Sigmoid colon (tissue), 6 donors: ENCODE measurements at regions not wholly inside any gene's neighbourhood (a gene's known extent, or its start where the extent isn't known, plus 50 kb on each side); places are given as distances from the start of the nearest gene placed in this dataset.

ENCODE experiments used
- DNase-seq: peaks from one replicate; pipeline ENCODE4 v3.0.0-alpha.2; 2019
- H3K27ac ChIP-seq, 4 donors: fragments of 200-600 bp; sonication (generic); one replicate each; pipeline ENCODE4 v1.5.1; 2016 to 2019; ENCODE audit warnings: mild to moderate bottlenecking in 1 of 4
- H3K27me3 ChIP-seq, 3 donors: fragments of 200-600 bp; sonication (generic); one replicate each; pipeline ENCODE4 v1.5.1; 2019; ENCODE audit warnings: mild to moderate bottlenecking in 1 of 3
- H3K36me3 ChIP-seq, 4 donors: fragments of 200-600 bp; sonication (generic); one replicate each; pipeline ENCODE4 v1.5.1; 2016 to 2019
- H3K4me1 ChIP-seq, 4 donors: fragments of 200-600 bp; sonication (generic); one replicate each; pipeline ENCODE4 v1.5.1; 2017 to 2019
- H3K4me3 ChIP-seq, 4 donors: fragments of 200-600 bp; sonication (generic); one replicate each; pipeline ENCODE4 v1.5.1; 2017 to 2019; ENCODE audit warnings: mild to moderate bottlenecking in 2 of 4, moderate library complexity in 1 of 4
- H3K9me3 ChIP-seq, 4 donors: fragments of 200-600 bp in 3 of 4; sonication (generic) in 3 of 4; one replicate each; pipeline versions ENCODE4 v1.5.1 to v1.6.1; 2013 to 2019
- EP300 ChIP-seq, 4 donors: sonication (generic); formaldehyde crosslinking; IDR thresholded peaks; one replicate each; pipeline ENCODE4 v1.6.1; 2017; ENCODE audit warnings: antibody characterized with exemption in 4 of 4
- POLR2A ChIP-seq, 2 donors: fragments of 450-650 bp; IDR thresholded peaks; one replicate each; pipeline ENCODE4 v1.6.1; 2016; ENCODE audit warnings: antibody characterized with exemption in 2 of 2, mild to moderate bottlenecking in 2 of 2, moderate library complexity in 2 of 2
- POLR2AphosphoS5 ChIP-seq, 4 donors: sonication (generic); formaldehyde crosslinking; IDR thresholded peaks; one replicate each; pipeline ENCODE4 v1.6.1; 2017; ENCODE audit warnings: antibody characterized with exemption in 4 of 4
- WGBS, 2 donors: extraction: QIAGEN DNeasy Blood & Tissue Kit; methylation state at CpG; one replicate each; pipeline ENCODE4 v1.1.7; 2013; 5-methylcytosine and 5-hydroxymethylcytosine counted together
- intact Hi-C: fragments of 100-400 bp; cut with DNase I; formaldehyde crosslinking; loops from one replicate; pipeline ENCODE4 v1.15.1; 2023
- TF ChIP-seq, protein P1 (sequence below), 4 experiments: fragments of 450-650 bp in 3 of 4; fragments of 200-600 bp in 1 of 4; IDR thresholded peaks; one replicate each; pipeline ENCODE4 v1.5.1; 2016 to 2019; ENCODE audit warnings: antibody characterized with exemption in 4 of 4, mild to moderate bottlenecking in 3 of 4, moderate library complexity in 2 of 4
- donor health status: healthy with polysubstance abuse.
- donor health status: healthy.

DNA sequence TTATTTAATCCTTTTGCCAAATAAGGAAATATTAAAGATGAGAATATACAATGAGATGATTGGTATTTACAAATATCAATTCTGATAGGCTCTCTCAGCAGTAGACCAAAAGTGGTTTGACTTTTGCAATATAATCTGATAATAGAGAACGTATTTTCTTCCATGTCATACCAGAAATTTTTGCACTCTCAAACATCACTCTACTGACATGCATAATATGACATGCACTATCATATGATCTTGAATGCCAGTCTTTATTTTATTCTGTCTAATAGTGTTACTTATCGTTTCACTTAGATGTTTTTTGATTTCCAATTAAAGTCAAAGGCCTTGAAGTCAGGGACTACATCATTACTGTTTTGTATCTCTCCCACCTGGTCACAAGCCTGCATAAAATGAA is 259.2 kb downstream of the PCDH7 start:
- intact Hi-C loops: no loop called here
- WGBS, 2 donors: 91% methylated on average over 2 of the region's 2 CpGs
- no peak for TF ChIP-seq EP300 (IDR thresholded peaks at IDR 0.05)
- TF ChIP-seq, protein P1, sequence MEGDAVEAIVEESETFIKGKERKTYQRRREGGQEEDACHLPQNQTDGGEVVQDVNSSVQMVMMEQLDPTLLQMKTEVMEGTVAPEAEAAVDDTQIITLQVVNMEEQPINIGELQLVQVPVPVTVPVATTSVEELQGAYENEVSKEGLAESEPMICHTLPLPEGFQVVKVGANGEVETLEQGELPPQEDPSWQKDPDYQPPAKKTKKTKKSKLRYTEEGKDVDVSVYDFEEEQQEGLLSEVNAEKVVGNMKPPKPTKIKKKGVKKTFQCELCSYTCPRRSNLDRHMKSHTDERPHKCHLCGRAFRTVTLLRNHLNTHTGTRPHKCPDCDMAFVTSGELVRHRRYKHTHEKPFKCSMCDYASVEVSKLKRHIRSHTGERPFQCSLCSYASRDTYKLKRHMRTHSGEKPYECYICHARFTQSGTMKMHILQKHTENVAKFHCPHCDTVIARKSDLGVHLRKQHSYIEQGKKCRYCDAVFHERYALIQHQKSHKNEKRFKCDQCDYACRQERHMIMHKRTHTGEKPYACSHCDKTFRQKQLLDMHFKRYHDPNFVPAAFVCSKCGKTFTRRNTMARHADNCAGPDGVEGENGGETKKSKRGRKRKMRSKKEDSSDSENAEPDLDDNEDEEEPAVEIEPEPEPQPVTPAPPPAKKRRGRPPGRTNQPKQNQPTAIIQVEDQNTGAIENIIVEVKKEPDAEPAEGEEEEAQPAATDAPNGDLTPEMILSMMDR (IDR thresholded peaks at IDR 0.05): no peak
- no peak for TF ChIP-seq POLR2A (IDR thresholded peaks at IDR 0.05)
- TF ChIP-seq POLR2AphosphoS5 (IDR thresholded peaks at IDR 0.05): no peak
- no peaks in the 10 kb centered on the region for H3K4me1 ChIP-seq
- no peaks in the 10 kb centered on the region for H3K36me3 ChIP-seq
- no peak overlapping the region for H3K4me3 ChIP-seq
- no peaks in the 10 kb centered on the region for H3K27me3 ChIP-seq
- DNase-seq: no peak
- H3K9me3 ChIP-seq: no peaks in the 10 kb centered on the region
- H3K27ac ChIP-seq: no peak overlapping the region

DNA sequence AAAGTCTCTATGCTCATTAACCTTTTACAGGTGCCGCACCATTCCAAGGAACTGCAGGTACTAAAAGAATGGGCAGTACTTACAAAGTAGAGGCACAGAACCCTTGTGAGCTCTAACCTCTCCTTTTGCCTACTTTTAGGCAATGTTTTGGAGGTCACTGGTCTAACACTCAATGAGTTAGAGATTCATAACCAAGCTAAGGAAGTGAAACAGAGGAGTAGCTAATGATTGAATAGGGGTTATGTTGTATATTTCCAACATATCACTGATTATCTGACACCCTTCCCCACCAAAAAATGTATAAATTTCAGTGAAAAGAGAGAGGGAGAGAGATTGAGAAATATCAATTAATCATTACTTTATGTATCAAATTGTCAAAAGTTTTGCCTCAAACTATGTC is 269.3 kb downstream of the PCDH7 start:
- no peaks in the 10 kb centered on the region for H3K9me3 ChIP-seq

GRCh38 chr4:30996841-30997240 is 276.7 kb downstream of the PCDH7 start:
- WGBS, 2 donors: 85 to 91% methylated on average over 2 of the region's 2 CpGs
- intact Hi-C loops: no loop called here
- DNase-seq: no peak
- Histone ChIP-seq H3K36me3 (no peaks in the 10 kb centered on the region), H3K9me3 (no peaks in the 10 kb centered on the region), H3K4me1 (no peaks in the 10 kb centered on the region), H3K27me3 (no peaks in the 10 kb centered on the region), H3K4me3 (no peak overlapping the region), H3K27ac (no peak overlapping the region)
- TF ChIP-seq POLR2A (IDR thresholded peaks at IDR 0.05) (no peak), EP300 (IDR thresholded peaks at IDR 0.05) (no peak), POLR2AphosphoS5 (IDR thresholded peaks at IDR 0.05) (no peak)
- TF ChIP-seq, protein P1 (IDR thresholded peaks at IDR 0.05): no peak

More for the DNA sequence above, 269.3 kb downstream of the PCDH7 start:
- TF ChIP-seq EP300 (IDR thresholded peaks at IDR 0.05): no peak
- TF ChIP-seq, protein P1 (IDR thresholded peaks at IDR 0.05): no peak
- TF ChIP-seq POLR2A (IDR thresholded peaks at IDR 0.05): no peak
- TF ChIP-seq POLR2AphosphoS5 (IDR thresholded peaks at IDR 0.05): no peak
- H3K36me3 ChIP-seq: no peaks in the 10 kb centered on the region
- H3K4me3 ChIP-seq: no peak overlapping the region
- H3K27ac ChIP-seq: no peak overlapping the region
- no peaks in the 10 kb centered on the region for H3K27me3 ChIP-seq
- no peak for DNase-seq
- no peaks in the 10 kb centered on the region for H3K4me1 ChIP-seq
- WGBS, 2 donors: 100% methylated on average over 1 of the region's 1 CpG
- intact Hi-C loops: no loop called here

DNA sequence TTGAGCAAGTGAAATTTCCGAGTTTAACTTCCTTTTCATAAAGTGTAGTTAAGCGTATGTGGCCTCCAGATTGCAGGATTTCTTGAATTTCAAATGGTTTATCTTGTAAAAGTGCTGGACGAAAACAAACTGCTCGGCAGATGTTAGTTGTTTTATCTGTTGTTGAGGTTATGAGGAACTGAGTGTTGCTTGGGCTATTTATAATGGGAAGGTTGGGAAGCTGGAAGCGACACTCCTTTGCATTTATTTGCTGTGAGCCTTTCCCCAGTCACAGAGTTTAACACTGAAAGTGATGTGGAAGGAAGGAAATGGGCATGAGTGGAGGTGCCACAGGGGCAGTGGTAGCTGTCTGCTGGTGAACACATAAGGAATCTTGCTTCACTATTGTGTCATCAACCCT is 284.9 kb downstream of the PCDH7 start:
- Histone ChIP-seq H3K27me3 (no peaks in the 10 kb centered on the region), H3K36me3 (no peaks in the 10 kb centered on the region), H3K27ac (no peak overlapping the region), H3K9me3 (peaks cover 0 to 2% (median 0%) of the 10 kb centered on the region in 4 donors), H3K4me3 (no peak overlapping the region), H3K4me1 (peaks cover 0 to 12% (median 4%) of the 10 kb centered on the region in 4 donors)
- DNase-seq: no peak
- intact Hi-C loops: no loop called here
- WGBS, 2 donors: 79 to 87% methylated on average over 5 of the region's 5 CpGs
- TF ChIP-seq POLR2AphosphoS5 (IDR thresholded peaks at IDR 0.05) (no peak), EP300 (IDR thresholded peaks at IDR 0.05) (no peak)
- TF ChIP-seq, protein P1 (IDR thresholded peaks at IDR 0.05): no peak

DNA sequence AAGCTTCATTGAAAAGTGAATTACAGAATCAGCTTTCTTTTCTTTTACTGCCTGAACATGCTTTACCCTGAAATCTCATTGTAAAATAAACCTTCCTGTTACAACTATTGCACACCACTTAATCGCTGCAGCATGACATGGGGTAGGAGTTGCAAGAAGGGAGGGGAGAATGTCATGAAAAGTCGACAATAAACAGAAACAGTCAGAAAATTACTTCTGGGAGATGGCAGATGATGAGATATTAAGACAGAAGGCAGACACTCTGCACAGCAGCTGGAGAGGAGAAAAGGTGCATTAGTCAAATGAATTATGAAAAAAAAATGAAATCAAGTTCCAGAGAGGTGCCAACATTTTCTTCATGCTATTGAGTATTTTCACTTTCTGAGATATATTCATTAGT is 287.7 kb downstream of the PCDH7 start:
- H3K27ac ChIP-seq: no peak overlapping the region
- no peak overlapping the region for H3K4me3 ChIP-seq
- no peaks in the 10 kb centered on the region for H3K27me3 ChIP-seq
- H3K36me3 ChIP-seq: no peaks in the 10 kb centered on the region
- intact Hi-C loops: no loop called here
- peaks cover 0 to 2% (median 0%) of the 10 kb centered on the region in 4 donors for H3K9me3 ChIP-seq
- 78 to 84% methylated on average over 2 of the region's 2 CpGs for WGBS, 2 donors
- DNase-seq: no peak
- TF ChIP-seq, protein P1 (IDR thresholded peaks at IDR 0.05): no peak
- TF ChIP-seq EP300 (IDR thresholded peaks at IDR 0.05) (no peak), POLR2AphosphoS5 (IDR thresholded peaks at IDR 0.05) (no peak), POLR2A (IDR thresholded peaks at IDR 0.05) (no peak)
- H3K4me1 ChIP-seq: peaks cover 0 to 12% (median 4%) of the 10 kb centered on the region in 4 donors
